Activated naive CD4-positive, alpha-beta T cell treated with anti-CD3 and anti-CD28 coated beads, Interleukin-2, amount 10 ng/mL, durations not matched to agents 7 days and 5 days (primary cell): ENCODE measurements at regions not wholly inside any gene's neighbourhood (a gene's known extent, or its start where the extent isn't known, plus 50 kb on each side); places are given as distances from the start of the nearest gene placed in this dataset.
"Not testable (repeated sequence)": the region's sequence is repeated elsewhere in the genome, so short reads cannot be mapped to it uniquely, and the experiment has no call there.

Source experiments
- CTCF ChIA-PET: fragments of 350-600 bp; sonication (Branson Sonifier 250); formaldehyde crosslinking; loops from one replicate; lab custom pipeline; 2021; ENCODE audit warnings: antibody characterized with exemption; lab: Charles Lee
- DNase-seq: peaks from one replicate; pipeline ENCODE4 v3.0.0-alpha.2; 2020
- H3K27ac Mint-ChIP-seq: one replicate; pipeline ENCODE4 v1.8.0; 2021; ENCODE audit warnings: mild to moderate bottlenecking, moderate library complexity, mixed read lengths
- H3K27me3 Mint-ChIP-seq: one replicate; pipeline ENCODE4 v1.8.0; 2021; ENCODE audit warnings: mild to moderate bottlenecking, mixed read lengths
- H3K36me3 Mint-ChIP-seq: one replicate; pipeline ENCODE4 v1.8.0; 2021; ENCODE audit warnings: mixed read lengths
- H3K4me1 Mint-ChIP-seq: one replicate; pipeline ENCODE4 v1.8.0; 2021; ENCODE audit warnings: mixed read lengths
- H3K4me3 Mint-ChIP-seq: one replicate; pipeline ENCODE4 v1.8.0; 2021; ENCODE audit warnings: mild to moderate bottlenecking, moderate library complexity, mixed read lengths
- H3K9me3 Mint-ChIP-seq: one replicate; pipeline ENCODE4 v1.8.0; 2021; ENCODE audit warnings: mixed read lengths

- H3K9me3 Mint-ChIP-seq = no peaks in the 10 kb centered on the region
- CTCF ChIA-PET = no interaction called here
- no peaks in the 10 kb centered on the region for H3K27me3 Mint-ChIP-seq
- no peaks in the 10 kb centered on the region for H3K36me3 Mint-ChIP-seq
- no peaks in the 10 kb centered on the region for H3K4me1 Mint-ChIP-seq
- no peak for DNase-seq
- no peak overlapping the region for H3K4me3 Mint-ChIP-seq
- H3K27ac Mint-ChIP-seq = no peak overlapping the region
Observed at GRCh38 chr2:76194031-76194775, 483.5 kb upstream of the GCFC2 start.

DNA sequence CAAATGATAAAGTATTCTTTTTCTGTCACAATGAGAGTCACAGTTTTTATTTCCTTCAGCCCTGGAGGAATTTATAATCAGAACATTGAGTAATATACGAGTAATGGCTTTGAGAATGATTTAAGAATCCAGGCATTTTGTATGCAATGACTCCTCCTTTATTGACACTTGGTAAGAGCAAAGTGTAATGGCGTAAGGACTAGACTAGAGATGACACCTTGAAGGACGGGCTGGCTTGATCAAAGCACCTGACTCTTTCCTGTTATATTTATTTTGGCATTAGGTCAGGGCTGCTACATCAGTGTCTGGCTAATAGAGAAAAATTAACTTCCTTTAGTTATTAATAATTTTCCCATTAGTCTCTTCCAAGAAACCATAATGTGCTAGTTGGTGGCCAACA, 482.4 kb upstream of the GCFC2 start:
- Mint-ChIP-seq H3K9me3 (no peaks in the 10 kb centered on the region), H3K27me3 (no peaks in the 10 kb centered on the region), H3K4me3 (no peak overlapping the region), H3K4me1 (no peaks in the 10 kb centered on the region), H3K36me3 (no peaks in the 10 kb centered on the region), H3K27ac (no peak overlapping the region)
- CTCF ChIA-PET = no interaction called here
- DNase-seq = no peak

- Mint-ChIP-seq H3K9me3 (no peaks in the 10 kb centered on the region), H3K36me3 (no peaks in the 10 kb centered on the region), H3K27me3 (no peaks in the 10 kb centered on the region), H3K27ac (no peak overlapping the region), H3K4me1 (no peaks in the 10 kb centered on the region), H3K4me3 (no peak overlapping the region)
- no peak for DNase-seq
- CTCF ChIA-PET = no interaction called here
Observed at GRCh38 chr2:76188334-76189008, 477.8 kb upstream of the GCFC2 start.

GRCh38 chr2:76187415-76187814, 476.7 kb upstream of the GCFC2 start:
- no peak for DNase-seq
- Mint-ChIP-seq H3K36me3 (no peaks in the 10 kb centered on the region), H3K4me3 (no peak overlapping the region), H3K27me3 (no peaks in the 10 kb centered on the region), H3K27ac (no peak overlapping the region), H3K9me3 (no peaks in the 10 kb centered on the region), H3K4me1 (no peaks in the 10 kb centered on the region)
- CTCF ChIA-PET = no interaction called here

GRCh38 chr2:76180676-76181075, 470.0 kb upstream of the GCFC2 start:
- Mint-ChIP-seq H3K27me3 (no peaks in the 10 kb centered on the region), H3K9me3 (peaks cover 12% of the 10 kb centered on the region), H3K36me3 (no peaks in the 10 kb centered on the region), H3K4me3 (no peak overlapping the region), H3K27ac (no peak overlapping the region), H3K4me1 (no peaks in the 10 kb centered on the region)
- CTCF ChIA-PET = no interaction called here
- no peak for DNase-seq

DNA sequence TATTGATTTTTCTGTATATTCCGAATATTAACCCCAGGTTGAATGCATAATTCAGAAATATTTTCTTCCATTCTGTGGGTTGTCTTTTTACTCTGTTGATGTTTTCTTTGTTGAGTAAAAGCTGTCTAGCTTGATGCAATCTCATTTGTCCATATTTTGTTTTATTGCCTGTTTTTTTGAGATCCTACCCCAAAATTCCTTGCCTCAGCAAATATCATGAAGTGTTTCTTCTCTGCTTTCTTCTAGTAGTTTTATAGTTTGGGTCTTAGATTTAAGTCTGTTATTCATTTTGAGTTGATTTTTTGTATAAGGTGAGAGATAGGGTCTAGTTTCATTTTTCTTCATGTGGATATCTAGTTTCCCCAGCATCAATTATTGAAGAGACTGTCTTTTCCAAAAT, 467.9 kb upstream of the GCFC2 start:
- no peak overlapping the region for H3K4me3 Mint-ChIP-seq
- CTCF ChIA-PET = no interaction called here
- no peaks in the 10 kb centered on the region for H3K36me3 Mint-ChIP-seq
- H3K27me3 Mint-ChIP-seq = no peaks in the 10 kb centered on the region
- DNase-seq = no peak
- H3K4me1 Mint-ChIP-seq = no peaks in the 10 kb centered on the region
- no peak overlapping the region for H3K27ac Mint-ChIP-seq
- H3K9me3 Mint-ChIP-seq = peaks cover 17% of the 10 kb centered on the region

- peaks cover 19% of the 10 kb centered on the region for H3K9me3 Mint-ChIP-seq
- CTCF ChIA-PET = no interaction called here
- H3K4me3 Mint-ChIP-seq = no peak overlapping the region
- no peaks in the 10 kb centered on the region for H3K36me3 Mint-ChIP-seq
- no peaks in the 10 kb centered on the region for H3K27me3 Mint-ChIP-seq
- H3K27ac Mint-ChIP-seq = no peak overlapping the region
- no peaks in the 10 kb centered on the region for H3K4me1 Mint-ChIP-seq
- no peak for DNase-seq
Observed at GRCh38 chr2:76175295-76175694, 464.6 kb upstream of the GCFC2 start.

GRCh38 chr2:76174505-76174904, 463.8 kb upstream of the GCFC2 start:
- CTCF ChIA-PET = no interaction called here
- Mint-ChIP-seq H3K27me3 (no peaks in the 10 kb centered on the region), H3K4me3 (no peak overlapping the region), H3K27ac (no peak overlapping the region), H3K4me1 (no peaks in the 10 kb centered on the region), H3K9me3 (peaks cover 19% of the 10 kb centered on the region), H3K36me3 (no peaks in the 10 kb centered on the region)
- no peak for DNase-seq

DNA sequence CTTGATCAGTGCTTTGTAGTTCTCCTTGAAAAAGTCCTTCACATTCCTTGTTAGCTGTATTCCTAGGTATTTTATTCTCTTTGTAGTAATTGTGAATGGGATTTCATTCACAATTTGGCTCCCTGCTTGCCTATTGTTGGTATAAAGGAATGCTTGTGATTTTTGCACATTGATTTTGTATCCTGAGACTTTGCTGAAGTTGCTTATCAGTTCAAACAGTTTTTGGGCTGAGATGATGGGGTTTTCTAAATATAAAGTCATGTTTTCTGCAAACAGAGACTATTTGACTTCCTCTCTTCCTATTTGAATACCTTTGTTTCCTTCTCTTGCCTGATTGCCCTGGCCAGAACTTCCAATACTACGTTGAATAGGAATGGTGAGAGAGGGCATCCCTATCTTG, 462.5 kb upstream of the GCFC2 start:
- H3K27me3 Mint-ChIP-seq, H3K36me3 Mint-ChIP-seq, DNase-seq, H3K4me1 Mint-ChIP-seq, CTCF ChIA-PET, H3K27ac Mint-ChIP-seq, H3K4me3 Mint-ChIP-seq: not testable (repeated sequence)
- H3K9me3 Mint-ChIP-seq = peaks cover 14% of the 10 kb centered on the region

DNA sequence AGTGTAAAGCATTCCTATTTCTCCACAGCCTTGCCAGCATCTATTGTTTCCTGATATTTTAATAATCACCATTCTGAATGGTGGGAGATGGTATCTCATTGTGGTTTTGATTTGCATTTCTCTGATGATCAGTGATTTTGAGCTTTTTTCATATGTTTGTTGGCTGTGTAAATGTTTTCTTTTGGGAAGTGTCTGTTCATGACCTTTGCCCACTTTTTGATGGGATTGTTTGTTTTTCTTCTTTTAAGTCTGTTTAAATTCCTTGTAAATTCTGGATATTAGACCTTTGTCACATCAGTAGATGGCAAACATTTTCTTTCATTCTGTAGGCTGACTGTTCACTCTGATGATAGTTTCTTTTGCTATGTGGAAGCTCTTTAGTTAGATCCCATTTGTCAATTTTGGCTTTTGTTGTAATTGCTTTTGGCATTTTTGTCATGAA, 461.5 kb upstream of the GCFC2 start:
- CTCF ChIA-PET = interaction anchor here (1.1 kb wide), 1 partner anchor 9 kb away, joined by 3 read pairs; no protein-coding TSS in a partner anchor
- not testable (repeated sequence) for H3K27ac Mint-ChIP-seq, H3K27me3 Mint-ChIP-seq, DNase-seq, H3K4me3 Mint-ChIP-seq, H3K36me3 Mint-ChIP-seq, H3K4me1 Mint-ChIP-seq
- H3K9me3 Mint-ChIP-seq = peaks cover 11% of the 10 kb centered on the region

GRCh38 chr2:76170856-76171255, 460.1 kb upstream of the GCFC2 start:
- Mint-ChIP-seq H3K4me3 (no peak overlapping the region), H3K4me1 (no peaks in the 10 kb centered on the region), H3K9me3 (peaks cover 7% of the 10 kb centered on the region), H3K36me3 (no peaks in the 10 kb centered on the region), H3K27ac (no peak overlapping the region), H3K27me3 (no peaks in the 10 kb centered on the region)
- no peak for DNase-seq
- CTCF ChIA-PET = no interaction called here

DNA sequence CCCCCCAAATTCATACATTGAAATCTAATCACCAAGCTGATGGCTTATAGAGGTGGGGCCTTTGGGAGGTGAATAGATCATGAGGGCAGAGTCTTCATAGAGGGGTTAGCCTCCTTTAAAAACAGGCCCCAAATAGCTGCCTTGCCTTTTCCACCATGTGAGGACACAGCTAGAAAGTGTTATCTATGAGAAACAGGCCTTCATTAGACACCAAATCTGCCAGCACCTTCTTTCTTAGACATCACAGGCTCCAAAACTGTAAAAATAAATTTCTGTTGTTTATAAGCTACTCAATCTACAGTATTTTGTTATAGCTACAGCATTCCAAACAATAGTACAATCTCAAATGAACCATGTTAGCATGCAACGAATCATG, 459.3 kb upstream of the GCFC2 start:
- H3K9me3 Mint-ChIP-seq = peaks cover 6% of the 10 kb centered on the region
- DNase-seq = no peak
- H3K4me3 Mint-ChIP-seq = no peak overlapping the region
- CTCF ChIA-PET = no interaction called here
- no peaks in the 10 kb centered on the region for H3K4me1 Mint-ChIP-seq
- H3K27me3 Mint-ChIP-seq = no peaks in the 10 kb centered on the region
- no peak overlapping the region for H3K27ac Mint-ChIP-seq
- no peaks in the 10 kb centered on the region for H3K36me3 Mint-ChIP-seq

DNA sequence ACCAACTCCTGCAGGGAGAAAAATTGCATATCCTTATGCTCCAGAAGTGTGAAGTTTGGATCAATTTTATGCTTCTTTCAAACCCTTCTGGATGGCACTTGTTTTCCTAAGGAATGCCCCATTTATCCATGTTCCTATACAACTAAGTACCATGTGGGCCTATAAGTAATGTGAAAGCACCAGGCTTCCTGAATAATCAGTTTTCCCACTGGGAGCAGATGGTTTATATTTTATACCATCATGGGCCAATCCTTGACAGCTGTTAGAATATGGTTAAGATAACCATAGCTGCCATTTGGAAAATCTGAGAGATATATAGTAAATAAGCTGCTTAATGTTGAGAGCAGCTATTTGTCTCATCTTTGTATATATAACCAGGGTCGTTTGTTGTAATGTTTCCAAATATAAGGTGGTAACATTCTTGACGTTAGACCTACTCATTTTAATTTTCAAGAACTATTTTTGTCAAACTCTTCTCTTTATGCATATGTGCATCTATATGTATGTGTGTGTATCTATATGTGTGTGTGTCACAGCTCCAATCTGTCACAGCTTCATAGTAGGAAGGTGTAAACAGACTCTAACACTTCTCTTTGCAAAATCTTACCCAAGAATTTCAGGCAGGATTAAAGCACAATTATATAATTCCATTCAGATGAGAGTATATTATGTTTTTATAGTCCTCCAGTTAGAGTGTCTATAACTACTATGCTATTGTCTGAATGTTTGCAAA, 458.7 kb upstream of the GCFC2 start:
- Mint-ChIP-seq H3K4me1 (no peaks in the 10 kb centered on the region), H3K36me3 (no peaks in the 10 kb centered on the region), H3K9me3 (peaks cover 4% of the 10 kb centered on the region), H3K27ac (no peak overlapping the region), H3K27me3 (no peaks in the 10 kb centered on the region), H3K4me3 (no peak overlapping the region)
- no peak for DNase-seq
- CTCF ChIA-PET = no interaction called here

DNA sequence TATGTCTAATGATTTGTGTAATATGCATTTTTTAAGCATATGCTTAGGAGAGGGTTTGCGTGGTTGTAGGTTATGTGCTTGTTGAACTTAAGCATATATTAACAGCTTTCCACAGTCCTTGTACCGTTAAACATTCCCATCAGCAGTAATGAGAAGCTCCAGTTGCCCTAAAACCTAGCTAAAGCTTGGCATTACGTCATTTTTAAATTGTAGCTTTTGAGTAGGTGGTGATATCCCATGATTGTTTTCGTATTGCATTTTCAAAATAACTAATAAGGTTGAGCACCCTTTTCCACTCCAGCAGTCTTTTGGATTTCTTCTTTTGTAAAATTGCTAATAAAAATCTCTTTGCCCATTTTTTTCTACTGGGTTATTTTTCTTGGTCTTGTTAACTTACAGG, 453.1 kb upstream of the GCFC2 start:
- Mint-ChIP-seq H3K27me3 (no peaks in the 10 kb centered on the region), H3K27ac (no peak overlapping the region), H3K4me1 (no peaks in the 10 kb centered on the region), H3K36me3 (no peaks in the 10 kb centered on the region), H3K9me3 (peaks cover 5% of the 10 kb centered on the region), H3K4me3 (no peak overlapping the region)
- CTCF ChIA-PET = no interaction called here
- DNase-seq = no peak

GRCh38 chr2:76160670-76161069, 450.0 kb upstream of the GCFC2 start:
- DNase-seq = no peak
- Mint-ChIP-seq H3K27ac (no peak overlapping the region), H3K36me3 (no peaks in the 10 kb centered on the region), H3K9me3 (peaks cover 5% of the 10 kb centered on the region), H3K27me3 (no peaks in the 10 kb centered on the region), H3K4me3 (no peak overlapping the region), H3K4me1 (no peaks in the 10 kb centered on the region)
- CTCF ChIA-PET = no interaction called here
